Neural progenitor cell (in vitro differentiated cells): ENCODE measurements at regions not wholly inside any gene's neighbourhood (a gene's known extent, or its start where the extent isn't known, plus 50 kb on each side); places are given as distances from the start of the nearest gene placed in this dataset. TPM values are rescaled to one million over a fixed set of nuclear protein-coding genes. Genes with fewer than 3 reads are reported as not detected.

Source experiments
- DNase-seq: peaks from one replicate; pipeline ENCODE4 v3.0.0-alpha.2; 2016; ENCODE audit warnings: low spot score
- H2AFZ ChIP-seq: fragments of 200-600 bp; sonication (generic); replicated peaks from 2 replicates; pipeline ENCODE4 v1.6.1; 2016; ENCODE audit warnings: antibody characterized with exemption
- H3F3A ChIP-seq: fragments of 200-600 bp; sonication (generic); 2 replicates; pipeline ENCODE4 v1.6.1; 2016; ENCODE audit warnings: antibody characterized with exemption, low read depth
- H3K27ac ChIP-seq: fragments of 200-600 bp; sonication (generic); 2 replicates; pipeline ENCODE4 v1.5.1; 2016; ENCODE audit warnings: mild to moderate bottlenecking
- H3K27me3 ChIP-seq: fragments of 200-600 bp; sonication (generic); 2 replicates; pipeline ENCODE4 v1.6.1; 2016; ENCODE audit warnings: mild to moderate bottlenecking, moderate library complexity
- H3K36me3 ChIP-seq: fragments of 200-600 bp; sonication (generic); 2 replicates; pipeline ENCODE4 v1.5.1; 2016
- H3K4me1 ChIP-seq: fragments of 200-600 bp; sonication (generic); 2 replicates; pipeline ENCODE4 v1.6.1; 2016; ENCODE audit warnings: mixed run types
- H3K4me2 ChIP-seq: fragments of 200-600 bp; sonication (generic); 2 replicates; pipeline ENCODE4 v1.6.1; 2016
- H3K4me3 ChIP-seq: fragments of 200-600 bp; sonication (generic); 2 replicates; pipeline ENCODE4 v1.5.1; 2016
- H3K79me2 ChIP-seq: fragments of 200-600 bp; sonication (generic); 2 replicates; pipeline ENCODE4 v1.6.1; 2016; ENCODE audit warnings: low read depth
- H3K9ac ChIP-seq: fragments of 200-600 bp; sonication (generic); 2 replicates; pipeline ENCODE4 v1.6.1; 2016
- H3K9me3 ChIP-seq: fragments of 200-600 bp; sonication (generic); 2 replicates; pipeline ENCODE4 v1.5.1; 2016; ENCODE audit warnings: low read depth
- H4K20me1 ChIP-seq: fragments of 200-600 bp; sonication (generic); 2 replicates; pipeline ENCODE4 v1.6.1; 2016; ENCODE audit warnings: low read depth
- H3K27ac Mint-ChIP-seq: 3 replicates; pipeline ENCODE4 v1.8.0; 2021; ENCODE audit warnings: mixed read lengths
- H3K27me3 Mint-ChIP-seq: 2 replicates; pipeline ENCODE4 v1.8.0; 2022; ENCODE audit warnings: low read depth, mild to moderate bottlenecking, inconsistent platforms, moderate library complexity, mixed read lengths; ENCODE audit not compliant: insufficient read depth
- H3K36me3 Mint-ChIP-seq: 3 replicates; pipeline ENCODE4 v1.8.0; 2021; ENCODE audit warnings: mixed read lengths
- H3K4me1 Mint-ChIP-seq: 3 replicates; pipeline ENCODE4 v1.8.0; 2021; ENCODE audit warnings: mixed read lengths
- H3K4me3 Mint-ChIP-seq: 3 replicates; pipeline ENCODE4 v1.8.0; 2021; ENCODE audit warnings: mild to moderate bottlenecking, moderate library complexity, mixed read lengths
- H3K9me3 Mint-ChIP-seq: 3 replicates; pipeline ENCODE4 v1.8.0; 2020; ENCODE audit warnings: mixed read lengths
- CTCF ChIP-seq: fragments of 200-600 bp; sonication (generic); IDR thresholded peaks from 2 replicates; pipeline ENCODE4 v1.5.1; 2017; ENCODE audit warnings: antibody characterized with exemption, mild to moderate bottlenecking
- EZH2 ChIP-seq: fragments of 200-600 bp; sonication (generic); IDR thresholded peaks from 2 replicates; pipeline ENCODE4 v1.6.1; 2017; ENCODE audit warnings: antibody characterized with exemption, mild to moderate bottlenecking, moderate library complexity
- EZH2phosphoT487 ChIP-seq: fragments of 200-600 bp; sonication (generic); IDR thresholded peaks from 2 replicates; pipeline ENCODE4 v1.6.1; 2017; ENCODE audit warnings: antibody characterized with exemption
- small RNA-seq: library from RNA; depleted of rRNA; stranded (forward); fragments of <200 nt; gene quantifications from one replicate; pipeline ENCODE3, GENCODE V24; 2015

DNA sequence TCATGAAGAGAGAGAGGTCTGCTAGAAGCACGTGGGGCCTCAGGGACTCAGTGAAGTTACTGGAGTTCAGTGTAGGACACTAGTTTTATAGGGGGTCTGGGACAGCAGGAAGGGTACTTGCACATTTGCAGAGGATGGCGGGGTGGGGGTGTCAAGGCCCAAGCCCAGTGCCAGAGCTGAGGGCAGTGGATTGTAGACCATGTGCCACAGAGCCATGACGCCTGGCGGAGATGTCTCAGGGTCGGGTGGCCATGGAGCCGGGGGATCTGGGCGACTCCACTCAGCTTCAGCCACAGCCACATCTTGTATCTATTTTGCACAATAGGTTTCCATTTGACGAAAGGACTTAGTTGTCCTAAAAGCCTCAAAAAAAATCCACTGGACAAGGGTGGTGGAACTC is 50.4 kb upstream of the RGMA start:
- Histone ChIP-seq H3K4me1 (peaks cover 26% of the 10 kb centered on the region), H3K4me3 (no peak overlapping the region), H3F3A (peaks cover 17% of the 10 kb centered on the region), H3K9me3 (no peaks in the 10 kb centered on the region), H3K4me2 (no peak overlapping the region), H3K9ac (no peak overlapping the region), H3K27ac (no peak overlapping the region), H3K36me3 (no peaks in the 10 kb centered on the region), H3K27me3 (no peaks in the 10 kb centered on the region), H4K20me1 (no peaks in the 10 kb centered on the region), H2AFZ (no peak overlapping the region), H3K79me2 (no peaks in the 10 kb centered on the region)
- TF ChIP-seq EZH2 (no peak), EZH2phosphoT487 (no peak), CTCF (no peak)
- Mint-ChIP-seq H3K36me3 (peaks cover 8% of the 10 kb centered on the region), H3K4me3 (no peak overlapping the region), H3K4me1 (peaks cover 42% of the 10 kb centered on the region), H3K27ac (no peak overlapping the region), H3K9me3 (peaks cover 19% of the 10 kb centered on the region), H3K27me3 (peaks cover 14% of the 10 kb centered on the region)
- DNase-seq, result no peak

DNA sequence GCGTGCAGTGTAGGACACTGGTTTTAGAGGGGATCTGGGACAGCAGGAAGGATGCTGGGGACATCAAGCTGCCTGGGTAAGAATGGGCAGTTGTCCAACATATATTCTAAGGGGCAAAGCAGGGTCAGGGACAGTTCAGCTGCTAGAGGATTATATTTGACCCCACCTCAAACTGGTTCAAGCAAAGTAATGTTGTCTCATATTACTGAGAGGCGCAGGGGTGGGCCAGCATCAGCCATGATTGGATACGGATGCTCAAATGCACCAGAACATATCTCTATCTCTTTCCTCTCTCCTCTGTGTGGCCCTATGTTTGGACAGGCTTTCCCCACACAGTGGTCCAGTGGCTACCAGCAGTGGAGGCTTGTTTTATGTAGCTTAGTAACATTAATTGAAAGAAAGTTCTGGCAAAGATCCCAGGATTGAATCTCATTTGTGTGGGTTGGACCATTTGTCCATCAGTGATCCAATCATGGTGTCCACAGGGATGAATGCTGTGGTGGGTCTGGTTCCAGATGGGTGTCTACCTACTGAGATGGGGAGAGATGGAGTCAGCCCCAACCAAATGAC is 49.8 kb upstream of the RGMA start:
- Histone ChIP-seq H3K9ac (no peak overlapping the region), H3F3A (peaks cover 17% of the 10 kb centered on the region), H3K79me2 (no peaks in the 10 kb centered on the region), H3K9me3 (no peaks in the 10 kb centered on the region), H3K4me2 (peak overlapping the region; percentile 13), H3K4me1 (peaks cover 26% of the 10 kb centered on the region), H3K4me3 (no peak overlapping the region), H4K20me1 (no peaks in the 10 kb centered on the region), H3K27ac (no peak overlapping the region), H3K36me3 (no peaks in the 10 kb centered on the region), H2AFZ (no peak overlapping the region), H3K27me3 (no peaks in the 10 kb centered on the region)
- TF ChIP-seq EZH2phosphoT487 (no peak), EZH2 (no peak), CTCF (no peak)
- H3K36me3 Mint-ChIP-seq, result peaks cover 8% of the 10 kb centered on the region
- H3K27me3 Mint-ChIP-seq, result peaks cover 14% of the 10 kb centered on the region
- no peak for DNase-seq
- no peak overlapping the region for H3K4me3 Mint-ChIP-seq
- peaks cover 19% of the 10 kb centered on the region for H3K9me3 Mint-ChIP-seq
- peaks cover 43% of the 10 kb centered on the region for H3K4me1 Mint-ChIP-seq
- H3K27ac Mint-ChIP-seq, result peak overlapping the region; percentile 53

Small RNAs in the stretch of these regions (small RNA-seq; reads per million reads assigned to genes)
- gene AC103996.1 (not detected), gene AC112693.2 (not detected)
